ENCODE measurements at regions not wholly inside any gene's neighbourhood (a gene's known extent, or its start where the extent isn't known, plus 50 kb on each side); places are given as distances from the start of the nearest gene placed in this dataset.

DNA sequence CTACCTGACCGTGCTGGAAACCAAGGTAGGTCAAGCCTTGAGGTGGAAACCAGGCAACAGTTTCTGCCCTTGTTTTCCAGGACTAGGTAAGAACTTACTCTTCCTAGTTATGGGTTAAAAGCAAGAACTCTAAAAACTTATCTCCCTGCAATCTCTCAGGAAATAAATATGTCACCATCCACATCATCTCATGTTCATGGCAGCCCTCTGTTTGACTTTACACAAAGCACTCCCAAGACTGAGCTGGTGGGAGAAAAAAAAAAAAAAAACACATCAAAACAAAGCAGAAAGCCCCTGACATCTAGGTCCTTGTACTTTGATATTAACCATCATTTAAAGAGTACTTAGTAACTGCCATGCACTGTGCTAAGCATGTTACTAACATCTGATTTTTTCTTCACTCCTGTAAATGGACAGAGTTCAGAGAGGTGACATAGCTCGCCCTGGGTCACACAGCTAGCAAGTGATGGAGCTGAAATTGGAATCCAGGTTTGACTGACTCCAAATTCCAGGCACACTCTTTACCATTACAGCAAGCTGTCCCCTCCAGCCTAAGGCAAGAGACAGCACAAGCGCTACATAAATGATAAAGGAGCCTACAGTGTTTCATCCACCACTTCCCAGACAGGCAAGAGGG lies 102.8 kb upstream of the NOCT start:
- TF ChIP-seq, protein P1, sequence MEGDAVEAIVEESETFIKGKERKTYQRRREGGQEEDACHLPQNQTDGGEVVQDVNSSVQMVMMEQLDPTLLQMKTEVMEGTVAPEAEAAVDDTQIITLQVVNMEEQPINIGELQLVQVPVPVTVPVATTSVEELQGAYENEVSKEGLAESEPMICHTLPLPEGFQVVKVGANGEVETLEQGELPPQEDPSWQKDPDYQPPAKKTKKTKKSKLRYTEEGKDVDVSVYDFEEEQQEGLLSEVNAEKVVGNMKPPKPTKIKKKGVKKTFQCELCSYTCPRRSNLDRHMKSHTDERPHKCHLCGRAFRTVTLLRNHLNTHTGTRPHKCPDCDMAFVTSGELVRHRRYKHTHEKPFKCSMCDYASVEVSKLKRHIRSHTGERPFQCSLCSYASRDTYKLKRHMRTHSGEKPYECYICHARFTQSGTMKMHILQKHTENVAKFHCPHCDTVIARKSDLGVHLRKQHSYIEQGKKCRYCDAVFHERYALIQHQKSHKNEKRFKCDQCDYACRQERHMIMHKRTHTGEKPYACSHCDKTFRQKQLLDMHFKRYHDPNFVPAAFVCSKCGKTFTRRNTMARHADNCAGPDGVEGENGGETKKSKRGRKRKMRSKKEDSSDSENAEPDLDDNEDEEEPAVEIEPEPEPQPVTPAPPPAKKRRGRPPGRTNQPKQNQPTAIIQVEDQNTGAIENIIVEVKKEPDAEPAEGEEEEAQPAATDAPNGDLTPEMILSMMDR (IDR thresholded peaks at IDR 0.05) = no peak
- no peak for TF ChIP-seq POLR2A (IDR thresholded peaks at IDR 0.05)

All from uterus (tissue), 2 donors.